Fibroblast of skin of right biceps (primary cell): ENCODE measurements at regions not wholly inside any gene's neighbourhood (a gene's known extent, or its start where the extent isn't known, plus 50 kb on each side); places are given as distances from the start of the nearest gene placed in this dataset.

Experiments
- DNase-seq: peaks from one replicate; pipeline ENCODE4 v3.0.0-alpha.2; 2013

GRCh38 chr3:80263260-80263659 lies 495.5 kb upstream of the ROBO1 start:
- no peak for DNase-seq

GRCh38 chr3:80261082-80261481 lies 493.3 kb upstream of the ROBO1 start:
- DNase-seq = no peak

DNA sequence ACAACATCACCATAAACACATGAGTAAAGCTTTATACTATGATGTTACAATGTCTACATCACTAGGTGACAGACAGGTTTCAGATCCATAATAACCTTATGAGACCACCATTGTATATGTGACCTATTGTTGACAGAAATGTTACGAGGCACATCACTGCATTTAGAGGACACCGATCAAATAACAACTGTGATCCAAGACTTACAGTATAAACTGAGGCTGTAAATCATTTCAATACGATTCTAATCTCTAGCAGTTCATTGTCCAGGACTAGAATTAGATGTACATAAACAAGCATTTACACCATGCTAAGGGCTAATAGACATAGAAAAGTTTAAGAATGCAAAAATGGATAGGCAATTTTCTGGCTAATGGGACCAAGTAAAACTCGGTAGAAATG lies 491.9 kb upstream of the ROBO1 start:
- no peak for DNase-seq

- no peak for DNase-seq
Measured at GRCh38 chr3:80252113-80252512, 484.3 kb upstream of the ROBO1 start.

DNA sequence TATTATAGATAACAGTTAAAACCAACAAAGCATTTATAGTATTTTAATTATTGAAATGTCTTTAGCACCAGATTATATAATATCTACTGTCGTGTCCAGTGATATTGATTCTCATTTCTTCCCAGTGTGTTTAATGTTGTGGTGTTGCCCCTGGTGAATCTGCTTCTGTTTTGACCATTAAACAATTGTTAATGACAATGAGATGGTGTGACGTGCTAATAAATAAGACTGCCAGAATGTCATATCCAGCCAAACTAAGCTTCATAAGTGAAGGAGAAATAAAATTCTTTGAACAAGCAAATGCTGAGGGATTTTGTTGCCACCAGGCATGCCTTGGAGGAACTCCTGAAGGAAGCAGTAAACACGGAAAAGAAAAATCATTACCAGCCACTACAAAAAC lies 480.0 kb upstream of the ROBO1 start:
- DNase-seq = no peak

- peak; percentile 24 for DNase-seq
Measured at GRCh38 chr3:80244390-80244789, 476.6 kb upstream of the ROBO1 start.

DNA sequence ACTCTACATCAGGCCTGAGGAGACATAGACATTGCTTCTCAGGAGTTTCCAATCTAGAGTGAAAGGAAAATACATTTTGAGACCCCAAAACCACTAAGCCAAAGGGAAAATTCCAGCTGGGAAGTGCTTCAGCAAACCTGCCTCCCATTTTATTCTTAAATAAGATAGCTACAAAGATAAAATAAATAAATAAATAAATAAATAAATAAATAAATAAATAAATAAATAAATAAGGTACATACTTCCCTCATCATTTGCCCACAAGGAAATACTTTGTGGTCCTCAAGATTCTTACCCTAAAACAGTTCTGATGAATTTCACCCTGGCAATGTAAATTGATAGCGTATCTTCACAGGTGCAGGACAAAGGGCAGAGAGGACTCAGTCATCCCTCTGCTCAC lies 474.0 kb upstream of the ROBO1 start:
- DNase-seq = no peak

DNA sequence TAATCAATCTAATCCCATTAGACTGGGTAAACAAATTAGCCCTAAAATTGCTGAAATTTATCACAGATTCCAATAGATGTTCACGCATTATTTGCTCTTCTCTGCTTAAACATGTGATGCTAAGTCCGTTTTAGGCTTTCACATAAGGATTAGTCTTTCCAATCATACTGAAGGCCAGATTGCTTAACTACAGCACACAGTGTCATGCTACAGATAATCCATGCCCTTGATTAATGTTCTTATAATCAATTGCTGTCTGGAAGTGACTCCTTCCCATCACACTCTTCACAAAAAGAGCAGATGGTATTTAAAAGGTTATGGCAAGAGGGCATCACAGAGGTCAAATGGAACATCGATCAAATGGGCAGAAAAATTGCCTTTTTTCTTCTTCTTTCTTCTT lies 471.5 kb upstream of the ROBO1 start:
- DNase-seq = no peak

DNA sequence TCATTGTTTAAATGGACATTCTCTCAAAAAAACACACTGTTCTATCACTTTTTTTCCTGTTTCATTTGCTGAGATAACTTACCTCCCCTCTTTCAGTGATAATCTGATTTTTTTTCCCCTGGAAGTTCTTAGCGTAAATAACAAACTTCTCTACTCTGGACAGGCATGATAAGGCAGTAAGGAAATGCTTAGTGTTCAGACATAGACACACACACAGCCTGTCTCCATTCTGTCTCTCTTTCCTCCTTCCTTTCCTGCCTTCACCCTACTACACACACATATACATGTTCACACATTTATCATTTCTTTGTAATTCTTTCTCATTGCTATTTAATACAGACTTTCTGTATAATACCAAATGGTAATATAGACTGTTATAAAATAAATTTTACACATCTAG lies 470.8 kb upstream of the ROBO1 start:
- DNase-seq = peak; percentile 17

GRCh38 chr3:80238152-80238551 lies 470.4 kb upstream of the ROBO1 start:
- peak; percentile 65 for DNase-seq

DNA sequence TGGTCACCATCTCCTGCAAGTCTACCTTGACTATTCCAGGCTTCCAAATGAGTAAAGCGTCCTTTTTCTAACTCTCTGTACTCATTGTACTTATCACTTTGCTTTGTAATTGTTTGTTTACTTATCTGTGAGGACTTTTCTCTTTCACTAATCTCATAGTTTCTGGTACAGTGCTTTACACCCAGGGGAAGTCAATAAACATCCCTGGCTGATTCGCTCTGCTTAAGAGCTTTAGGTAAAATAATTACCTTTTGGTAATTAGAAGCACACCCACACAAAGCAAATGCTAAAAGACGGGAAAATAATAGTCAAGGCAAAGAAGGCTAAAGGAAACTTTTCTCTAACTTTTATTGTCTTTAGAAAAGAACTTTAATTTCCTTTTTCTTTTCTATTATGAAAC lies 466.9 kb upstream of the ROBO1 start:
- DNase-seq = no peak

- peak; percentile 15 for DNase-seq
Measured at GRCh38 chr3:80233576-80233975, 465.8 kb upstream of the ROBO1 start.

DNA sequence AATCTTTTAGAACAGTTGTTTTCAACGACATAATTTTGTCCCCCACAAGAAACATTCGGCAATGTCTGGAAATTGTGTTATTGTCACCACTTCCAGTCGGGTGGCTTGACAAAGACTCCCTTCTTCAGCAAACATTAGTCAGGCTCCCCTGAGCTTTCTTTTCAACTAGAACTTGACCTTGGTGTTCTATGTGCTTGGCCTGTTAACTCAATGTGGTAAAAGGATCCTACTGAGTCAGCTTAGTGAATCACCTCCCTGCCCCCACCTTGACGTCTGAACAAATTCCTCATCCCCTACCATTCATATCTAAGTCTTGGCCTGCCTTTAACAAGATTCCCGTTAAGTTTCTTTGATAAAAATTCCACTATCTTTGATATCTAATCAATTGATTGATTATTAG lies 465.0 kb upstream of the ROBO1 start:
- DNase-seq = peak; percentile 96

DNA sequence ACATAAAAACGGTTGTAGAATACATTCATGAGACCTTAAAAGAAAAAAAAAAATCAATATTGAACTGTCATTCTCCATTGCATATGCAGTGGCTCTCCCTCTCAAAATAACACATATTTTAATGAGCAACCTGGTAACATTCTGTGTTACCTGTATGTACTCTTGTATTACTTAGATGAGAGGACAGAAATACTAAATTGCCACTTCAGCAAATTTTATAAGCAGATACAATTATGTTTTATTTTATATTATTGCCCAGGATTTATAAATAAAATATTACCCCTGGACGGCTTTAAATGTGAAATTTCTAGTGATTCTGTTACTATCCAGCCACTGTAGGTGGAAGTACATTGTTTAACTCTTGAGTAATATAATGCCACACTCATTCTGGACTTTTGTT lies 463.2 kb upstream of the ROBO1 start:
- DNase-seq = no peak

DNA sequence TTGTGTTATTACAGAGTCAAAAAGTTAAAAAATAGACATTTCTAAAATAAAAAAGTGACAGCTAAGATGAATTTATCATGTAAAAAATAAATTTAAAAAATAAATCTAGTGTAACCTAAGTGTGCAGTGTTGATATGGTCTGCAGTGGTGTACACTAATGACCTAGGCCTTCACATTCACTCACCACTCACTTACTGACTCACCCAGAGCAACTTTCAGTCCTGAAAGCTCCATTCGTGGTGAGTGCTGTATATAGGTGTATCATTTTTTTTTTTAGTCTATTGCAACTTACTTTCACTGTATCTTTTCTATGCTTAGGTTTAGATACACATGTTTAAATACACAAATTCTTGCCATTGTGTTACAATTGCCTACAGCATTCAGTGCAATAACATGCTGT lies 459.4 kb upstream of the ROBO1 start:
- peak; percentile 41 for DNase-seq

- DNase-seq = no peak
Measured at GRCh38 chr3:80215191-80215590, 447.4 kb upstream of the ROBO1 start.

GRCh38 chr3:80213086-80213485 lies 445.3 kb upstream of the ROBO1 start:
- DNase-seq = no peak

GRCh38 chr3:80192936-80193335 lies 425.1 kb upstream of the ROBO1 start:
- peak; percentile 68 for DNase-seq

DNA sequence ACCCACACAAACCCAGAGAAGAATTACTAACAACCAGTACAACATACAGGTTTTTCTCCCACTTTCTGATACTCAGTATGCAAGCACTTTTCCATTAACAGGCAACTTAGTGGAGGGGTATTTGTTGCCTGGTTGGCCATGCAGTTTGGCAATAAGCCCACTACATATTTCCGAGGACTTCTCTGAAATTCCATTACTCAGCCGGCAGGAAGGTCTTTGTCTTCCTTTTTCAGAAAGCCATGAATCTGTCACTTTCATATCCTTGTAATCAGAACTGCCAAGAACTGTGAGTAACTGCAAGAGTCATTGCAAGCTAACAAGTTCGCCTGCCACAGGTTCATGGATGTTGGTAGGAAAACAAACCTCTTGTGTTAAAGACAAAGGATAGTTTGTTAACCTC lies 422.3 kb upstream of the ROBO1 start:
- DNase-seq = peak; percentile 96

DNA sequence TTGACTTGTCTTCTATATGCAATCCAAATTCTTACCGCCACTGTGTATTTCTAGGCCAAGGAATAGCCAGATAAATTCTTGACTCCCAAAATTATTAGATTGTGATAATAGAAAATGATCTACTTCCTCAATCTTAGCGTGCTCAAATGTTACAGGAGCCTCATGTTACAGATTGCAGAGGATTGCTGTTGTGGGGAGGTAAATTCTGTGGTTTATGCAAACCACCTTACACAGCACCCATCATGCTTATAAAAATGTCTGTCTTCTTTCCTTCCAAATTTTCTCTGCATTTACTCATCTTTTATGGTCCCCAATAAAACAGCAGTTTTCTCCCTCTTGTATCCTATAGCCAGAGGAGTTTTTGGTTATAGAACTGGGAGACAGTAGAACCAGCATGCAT lies 420.2 kb upstream of the ROBO1 start:
- peak; percentile 41 for DNase-seq

- DNase-seq = peak; percentile 8
Measured at GRCh38 chr3:80159990-80160506, 392.2 kb upstream of the ROBO1 start.

DNA sequence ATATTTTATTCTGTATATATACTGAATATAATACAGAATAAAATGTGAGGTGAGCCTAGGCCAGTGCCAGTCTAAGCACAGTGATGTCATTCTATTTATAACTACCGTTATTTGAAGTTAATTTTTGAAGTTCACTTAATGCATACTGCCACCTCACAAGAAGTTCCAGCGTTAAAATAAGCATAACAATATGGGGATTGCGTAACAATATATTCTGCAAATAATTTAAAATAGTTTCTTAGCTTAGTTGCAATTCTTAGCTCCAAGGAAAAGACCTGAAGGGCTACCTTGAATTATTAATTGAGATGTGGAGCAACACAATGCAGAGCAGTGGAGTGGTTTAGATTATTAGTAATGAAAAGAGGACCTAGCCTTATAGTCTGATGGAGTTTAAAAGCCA lies 390.5 kb upstream of the ROBO1 start:
- DNase-seq = no peak

DNA sequence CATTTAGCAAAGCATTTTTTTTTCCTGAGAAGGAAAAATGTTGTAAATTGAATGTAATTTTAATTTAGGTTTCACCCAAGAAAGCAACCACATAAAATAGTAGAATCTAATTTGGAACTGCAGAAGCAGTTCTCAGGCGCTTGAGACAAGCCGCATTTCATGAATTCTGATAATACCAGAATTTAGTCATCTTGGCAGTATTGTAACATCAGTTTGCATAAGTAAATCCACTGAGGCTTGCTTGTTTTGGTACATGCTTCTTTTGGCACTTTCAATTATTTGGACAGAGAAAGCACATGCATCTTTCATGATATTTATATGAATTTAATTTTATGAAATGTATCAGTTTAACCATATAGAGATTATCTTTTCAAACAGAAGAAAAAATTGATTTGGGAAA lies 389.7 kb upstream of the ROBO1 start:
- no peak for DNase-seq

GRCh38 chr3:80152692-80153091 lies 384.9 kb upstream of the ROBO1 start:
- DNase-seq = no peak

- DNase-seq = no peak
Measured at GRCh38 chr3:80142714-80143113, 374.9 kb upstream of the ROBO1 start.

GRCh38 chr3:80141557-80141956 lies 373.8 kb upstream of the ROBO1 start:
- no peak for DNase-seq
